DND-41 (cell line): ENCODE measurements at regions not wholly inside any gene's neighbourhood (a gene's known extent, or its start where the extent isn't known, plus 50 kb on each side); places are given as distances from the start of the nearest gene placed in this dataset.

Experiments
- EZH2 ChIP-seq: IDR thresholded peaks from 3 replicates; pipeline ENCODE4 v1.6.1; 2012; ENCODE audit warnings: borderline replicate concordance, low read depth, mild to moderate bottlenecking, moderate library complexity, low read length, inconsistent platforms; ENCODE audit not compliant: severe bottlenecking
- TF ChIP-seq, protein P1 (sequence below): IDR thresholded peaks from 2 replicates; pipeline ENCODE4 v1.5.1; 2012; ENCODE audit warnings: borderline replicate concordance, low read length, moderate library complexity, mild to moderate bottlenecking; ENCODE audit not compliant: poor library complexity, severe bottlenecking; ENCODE audit errors: extremely low read depth

DNA sequence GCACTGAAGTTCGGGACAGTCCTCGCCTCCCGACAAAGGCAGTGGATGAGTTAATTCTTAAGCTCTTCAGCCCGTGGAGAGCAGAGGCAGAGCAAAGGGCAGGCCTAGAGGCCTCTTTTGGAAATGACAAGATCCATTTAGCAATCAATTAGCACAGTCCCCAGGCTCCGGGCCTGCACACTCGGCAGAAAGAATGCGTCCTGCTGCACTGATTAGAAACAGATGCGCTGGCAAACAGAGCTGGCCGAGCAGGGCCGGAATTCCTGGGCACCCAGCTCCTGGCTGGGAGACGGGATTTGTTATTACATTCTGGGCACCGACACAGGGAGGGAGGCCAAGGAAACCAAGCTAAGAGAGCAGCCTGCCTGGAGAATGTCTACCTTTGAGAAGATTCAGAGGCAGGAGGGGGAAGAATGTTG, 162.9 kb downstream of the COPRS start:
- TF ChIP-seq, protein P1, sequence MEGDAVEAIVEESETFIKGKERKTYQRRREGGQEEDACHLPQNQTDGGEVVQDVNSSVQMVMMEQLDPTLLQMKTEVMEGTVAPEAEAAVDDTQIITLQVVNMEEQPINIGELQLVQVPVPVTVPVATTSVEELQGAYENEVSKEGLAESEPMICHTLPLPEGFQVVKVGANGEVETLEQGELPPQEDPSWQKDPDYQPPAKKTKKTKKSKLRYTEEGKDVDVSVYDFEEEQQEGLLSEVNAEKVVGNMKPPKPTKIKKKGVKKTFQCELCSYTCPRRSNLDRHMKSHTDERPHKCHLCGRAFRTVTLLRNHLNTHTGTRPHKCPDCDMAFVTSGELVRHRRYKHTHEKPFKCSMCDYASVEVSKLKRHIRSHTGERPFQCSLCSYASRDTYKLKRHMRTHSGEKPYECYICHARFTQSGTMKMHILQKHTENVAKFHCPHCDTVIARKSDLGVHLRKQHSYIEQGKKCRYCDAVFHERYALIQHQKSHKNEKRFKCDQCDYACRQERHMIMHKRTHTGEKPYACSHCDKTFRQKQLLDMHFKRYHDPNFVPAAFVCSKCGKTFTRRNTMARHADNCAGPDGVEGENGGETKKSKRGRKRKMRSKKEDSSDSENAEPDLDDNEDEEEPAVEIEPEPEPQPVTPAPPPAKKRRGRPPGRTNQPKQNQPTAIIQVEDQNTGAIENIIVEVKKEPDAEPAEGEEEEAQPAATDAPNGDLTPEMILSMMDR: no peak
- no peak for TF ChIP-seq EZH2
